H1 (cell line): ENCODE measurements at regions not wholly inside any gene's neighbourhood (a gene's known extent, or its start where the extent isn't known, plus 50 kb on each side); places are given as distances from the start of the nearest gene placed in this dataset.

Source experiments
- CTCF ChIA-PET: fragments of 300-600 bp; sonication (Branson Sonifier 250); formaldehyde crosslinking; loops from one replicate; lab custom pipeline; 2021; ENCODE audit not compliant: partially characterized antibody; lab: Charles Lee
- POLR2A ChIA-PET: fragments of 300-600 bp; sonication (Branson Sonifier 250); formaldehyde crosslinking; loops from one replicate; lab custom pipeline; 2021; ENCODE audit warnings: inconsistent platforms; ENCODE audit not compliant: partially characterized antibody; lab: Charles Lee
- DNase-seq, 2 experiments: peaks; one replicate each; pipeline versions ENCODE4 v3.0.0 to v3.0.0-alpha.2; 2010 to 2022; ENCODE audit warnings: low spot score in 2 of 2, low read depth in 1 of 2, mixed read lengths in 1 of 2
- FAIRE-seq: peaks from 2 replicates; lab custom pipeline; 2011; peaks lifted over from hg19 to GRCh38; lab: Jason Lieb, UNC
- H2AFZ ChIP-seq: 2 replicates; pipeline ENCODE4 v1.8.1; 2012; ENCODE audit warnings: low read length, inconsistent platforms
- H2AK5ac ChIP-seq: 2 replicates; pipeline ENCODE4 v1.6.1; 2013; ENCODE audit warnings: low read depth, low read length
- H2BK120ac ChIP-seq: replicated peaks from 2 replicates; pipeline ENCODE3; 2013; ENCODE audit warnings: low read depth, low read length, inconsistent platforms
- H2BK12ac ChIP-seq: 2 replicates; pipeline ENCODE4 v1.6.1; 2013; ENCODE audit warnings: low read depth, low read length
- H2BK15ac ChIP-seq: 2 replicates; pipeline ENCODE4 v1.6.1; 2013; ENCODE audit warnings: low read length
- H2BK20ac ChIP-seq: 2 replicates; pipeline ENCODE4 v1.6.1; 2013; ENCODE audit warnings: low read length
- H2BK5ac ChIP-seq: 2 replicates; pipeline ENCODE4 v1.6.1; 2013; ENCODE audit warnings: low read depth, low read length
- H3K14ac ChIP-seq: 2 replicates; pipeline ENCODE4 v1.6.1; 2013; ENCODE audit warnings: inconsistent platforms; ENCODE audit not compliant: insufficient read length
- H3K18ac ChIP-seq: 2 replicates; pipeline ENCODE4 v1.6.1; 2013; ENCODE audit warnings: low read length; ENCODE audit errors: extremely low read depth
- H3K23ac ChIP-seq: 2 replicates; pipeline ENCODE4 v1.6.1; 2013; ENCODE audit warnings: inconsistent platforms; ENCODE audit not compliant: insufficient read length
- H3K23me2 ChIP-seq: 2 replicates; pipeline ENCODE4 v1.6.1; 2013; ENCODE audit warnings: low read depth, low read length
- H3K27ac ChIP-seq: 2 replicates; pipeline ENCODE4 v1.6.1; 2011; ENCODE audit warnings: low read depth, low read length, inconsistent platforms
- H3K27me3 ChIP-seq, 4 experiments: replicated peaks in 1 of 4; 1 replicate in 1 of 4; 2 replicates in 3 of 4; pipeline versions ENCODE4 v1.6.1 to v1.8.1; 2011 to 2013; ENCODE audit warnings: low read length in 3 of 4, mild to moderate bottlenecking in 3 of 4, inconsistent platforms in 2 of 4, mixed read lengths in 2 of 4, moderate library complexity in 1 of 4; ENCODE audit not compliant: control insufficient read depth in 3 of 4, insufficient read depth in 3 of 4; ENCODE audit errors: extremely low read depth in 1 of 4
- H3K36me3 ChIP-seq, 4 experiments: 2 replicates each; pipeline versions ENCODE4 v1.6.1 to v1.8.1; 2011 to 2013; ENCODE audit warnings: mild to moderate bottlenecking in 4 of 4, low read length in 3 of 4, moderate library complexity in 2 of 4, control low read depth in 1 of 4, inconsistent platforms in 1 of 4; ENCODE audit not compliant: insufficient read depth in 4 of 4, control insufficient read depth in 2 of 4
- H3K4ac ChIP-seq: replicated peaks from 2 replicates; pipeline ENCODE3; 2013; ENCODE audit warnings: low read length, low read depth, mixed read lengths, inconsistent platforms; ENCODE audit not compliant: insufficient read length
- H3K4me1 ChIP-seq, 4 experiments: replicated peaks in 1 of 4; 1 replicate in 1 of 4; 2 replicates in 3 of 4; pipeline versions ENCODE4 v1.6.1 to v1.8.1; 2011 to 2013; ENCODE audit warnings: low read length in 3 of 4, inconsistent platforms in 2 of 4, mixed read lengths in 1 of 4; ENCODE audit not compliant: insufficient read depth in 4 of 4, control insufficient read depth in 3 of 4
- H3K4me2 ChIP-seq, 2 experiments: 2 replicates each; pipeline versions ENCODE4 v1.6.1 to v1.8.1; 2011 to 2013; ENCODE audit warnings: low read depth in 2 of 2, low read length in 2 of 2, control low read depth in 1 of 2, inconsistent platforms in 1 of 2, mild to moderate bottlenecking in 1 of 2; ENCODE audit not compliant: insufficient read depth in 1 of 2
- H3K4me3 ChIP-seq, 4 experiments: fragments of 200-600, 300-600 bp in 1 of 4; sonication (generic), shearing (Covaris generic), sonication (Bioruptor Twin) in 1 of 4; 2 replicates each; pipeline versions ENCODE4 v1.5.1 to v1.8.1; 2011 to 2016; ENCODE audit warnings: low read length in 4 of 4, low read depth in 3 of 4, control low read depth in 2 of 4, inconsistent platforms in 2 of 4, mild to moderate bottlenecking in 2 of 4, mixed read lengths in 1 of 4, moderate library complexity in 1 of 4; ENCODE audit not compliant: insufficient read depth in 2 of 4; ENCODE audit errors: extremely low read depth in 1 of 4
- H3K56ac ChIP-seq: replicated peaks from 2 replicates; pipeline ENCODE3; 2013; ENCODE audit warnings: low read depth, mild to moderate bottlenecking, mixed read lengths, low read length, inconsistent platforms; ENCODE audit not compliant: insufficient read length
- H3K79me1 ChIP-seq: 2 replicates; pipeline ENCODE4 v1.6.1; 2013; ENCODE audit warnings: low read depth, low read length, control low read depth
- H3K79me2 ChIP-seq, 2 experiments: 2 replicates each; pipeline versions ENCODE4 v1.6.1 to v1.8.1; 2012 to 2013; ENCODE audit warnings: low read length in 2 of 2, mild to moderate bottlenecking in 2 of 2, inconsistent platforms in 1 of 2; ENCODE audit not compliant: insufficient read depth in 2 of 2, control insufficient read depth in 1 of 2
- H3K9ac ChIP-seq, 4 experiments: replicated peaks in 1 of 4; 1 replicate in 1 of 4; 2 replicates in 3 of 4; pipeline versions ENCODE4 v1.6.1 to v1.8.1; 2011 to 2013; ENCODE audit warnings: low read depth in 3 of 4, low read length in 3 of 4, control low read depth in 2 of 4, mild to moderate bottlenecking in 2 of 4, moderate library complexity in 2 of 4, inconsistent platforms in 1 of 4; ENCODE audit errors: extremely low read depth in 1 of 4
- H3K9me3 ChIP-seq, 2 experiments: 2 replicates each; pipeline versions ENCODE4 v1.6.1 to v1.8.1; 2012 to 2013; ENCODE audit warnings: mild to moderate bottlenecking in 2 of 2, moderate library complexity in 2 of 2, control low read depth in 1 of 2, inconsistent platforms in 1 of 2, low read depth in 1 of 2, low read length in 1 of 2, mixed read lengths in 1 of 2; ENCODE audit not compliant: insufficient read depth in 2 of 2
- H4K20me1 ChIP-seq, 2 experiments: replicated peaks in 1 of 2; 2 replicates each; pipeline versions ENCODE3 to v1.8.1; 2011 to 2013; ENCODE audit warnings: inconsistent platforms in 2 of 2, low read length in 2 of 2, mild to moderate bottlenecking in 1 of 2; ENCODE audit not compliant: insufficient read depth in 2 of 2, control insufficient read depth in 1 of 2
- H4K5ac ChIP-seq: 2 replicates; pipeline ENCODE4 v1.6.1; 2013; ENCODE audit warnings: low read length, low read depth, mixed read lengths, inconsistent platforms; ENCODE audit not compliant: insufficient read length
- H4K8ac ChIP-seq: 2 replicates; pipeline ENCODE4 v1.8.0; 2013; ENCODE audit warnings: mild to moderate bottlenecking, moderate library complexity, low read length, inconsistent platforms; ENCODE audit not compliant: insufficient read depth; ENCODE audit errors: extremely low read depth
- H4K91ac ChIP-seq: replicated peaks from 2 replicates; pipeline ENCODE3; 2013; ENCODE audit warnings: low read length, mixed read lengths, inconsistent platforms; ENCODE audit not compliant: insufficient read length
- ATF2 ChIP-seq: IDR thresholded peaks from 2 replicates; pipeline ENCODE4 v1.6.1; 2012; ENCODE audit warnings: low read length, inconsistent platforms
- BACH1 ChIP-seq: IDR thresholded peaks from 2 replicates; pipeline ENCODE4 v1.6.1; 2012; ENCODE audit warnings: low read length, improper control_type of control experiment
- CREB1 ChIP-seq: IDR thresholded peaks from 2 replicates; pipeline ENCODE4 v1.6.1; 2012; ENCODE audit warnings: inconsistent platforms
- FOSL1 ChIP-seq: IDR thresholded peaks from 2 replicates; pipeline ENCODE4 v1.6.1; 2011; ENCODE audit warnings: mild to moderate bottlenecking, low read depth, low read length, moderate library complexity; ENCODE audit not compliant: insufficient read depth
- KDM1A ChIP-seq: fragments of 200-600, 300-600 bp; sonication (generic); IDR thresholded peaks from 2 replicates; pipeline ENCODE4 v1.7.1; 2016; ENCODE audit warnings: mild to moderate bottlenecking, low read length, borderline replicate concordance
- POLR2AphosphoS5 ChIP-seq: IDR thresholded peaks from 2 replicates; pipeline ENCODE4 v1.6.1; 2011; ENCODE audit warnings: low read depth, low read length
- RNF2 ChIP-seq: fragments of 200-900, 300-1000 bp; sonication (generic); IDR thresholded peaks from 2 replicates; pipeline ENCODE4 v1.7.1; 2016; ENCODE audit warnings: borderline replicate concordance, low read depth, mild to moderate bottlenecking, antibody characterized with exemption, low read length; ENCODE audit not compliant: poor library complexity, severe bottlenecking; ENCODE audit errors: missing control alignments
- SAP30 ChIP-seq: fragments of 300-600 bp; sonication (generic); IDR thresholded peaks from 2 replicates; pipeline ENCODE4 v1.7.1; 2012; ENCODE audit warnings: low read length, moderate library complexity, mild to moderate bottlenecking, inconsistent platforms; ENCODE audit not compliant: insufficient read depth, insufficient replicate concordance
- SIX5 ChIP-seq: IDR thresholded peaks from 2 replicates; pipeline ENCODE4 v1.6.1; 2011; ENCODE audit warnings: mild to moderate bottlenecking, low read depth, low read length
- SP2 ChIP-seq: IDR thresholded peaks from 2 replicates; pipeline ENCODE4 v1.6.1; 2012; ENCODE audit warnings: mild to moderate bottlenecking, low read length, inconsistent platforms
- USF2 ChIP-seq: IDR thresholded peaks from 2 replicates; pipeline ENCODE4 v1.6.1; 2011; ENCODE audit warnings: low read length, improper control_type of control experiment
- WGBS, 2 experiments: shearing (Covaris generic) in 1 of 2; methylation state at CpG; one replicate each; pipeline versions ENCODE4 v1.1.6 to v1.1.7; 2013 to 2015; ENCODE audit warnings: low lambda C conversion rate in 2 of 2, mixed read lengths in 2 of 2, inconsistent platforms in 1 of 2, low coverage in 1 of 2, missing lambda C conversion rate in 1 of 2; ENCODE audit not compliant: insufficient replicate concordance in 2 of 2, insufficient coverage in 1 of 2, insufficient read length in 1 of 2; ENCODE audit errors: extremely low coverage in 1 of 2, missing lambda C conversion rate in 1 of 2; 5-methylcytosine and 5-hydroxymethylcytosine counted together

GRCh38 chr12:119936705-119937311, 52.2 kb upstream of the BICDL1 start:
- Histone ChIP-seq H3K9me3 (no peaks in the 10 kb centered on the region), H2BK5ac (no peak overlapping the region), H2BK12ac (no peak overlapping the region), H2BK15ac (no peak overlapping the region), H3K23me2 (no peaks in the 10 kb centered on the region), H3K4me1 (peaks cover 0 to 7% (median 1%) of the 10 kb centered on the region in 4 experiments; a peak in 2 of 7 replicates), H4K20me1 (no peaks in the 10 kb centered on the region), H2AK5ac (no peak overlapping the region), H3K14ac (no peak overlapping the region), H4K5ac (no peak overlapping the region), H3K18ac (no peak overlapping the region), H3K23ac (no peak overlapping the region), H4K91ac (no peak overlapping the region), H3K56ac (no peak overlapping the region), H3K9ac (no peak overlapping the region), H3K79me2 (no peaks in the 10 kb centered on the region), H3K4ac (no peak overlapping the region), H3K79me1 (no peaks in the 10 kb centered on the region), H2BK120ac (no peak overlapping the region), H2AFZ (no peak overlapping the region), H3K27me3 (no peaks in the 10 kb centered on the region), H3K4me2 (no peak overlapping the region), H3K36me3 (no peaks in the 10 kb centered on the region), H3K4me3 (no peak overlapping the region), H4K8ac (no peak overlapping the region), H3K27ac (no peak overlapping the region), H2BK20ac (no peak overlapping the region)
- FAIRE-seq (no peak), DNase-seq (no peak)
- ChIA-PET CTCF (interaction anchor here (0.9 kb wide), 1 partner anchor 134 kb away, joined by 3 read pairs; no protein-coding TSS in a partner anchor), POLR2A (no interaction called here)
- WGBS, 2 experiments: 88% methylated on average over 1 of the region's 1 CpG; no CpG with 5 or more reads in 1 of the 2 experiments
- TF ChIP-seq SAP30 (no peak), CREB1 (no peak), FOSL1 (no peak), SIX5 (no peak), RNF2 (no peak), SP2 (no peak), USF2 (no peak), POLR2AphosphoS5 (no peak), KDM1A (no peak), BACH1 (no peak), ATF2 (no peak)
